ENCODE measurements at regions not wholly inside any gene's neighbourhood (a gene's known extent, or its start where the extent isn't known, plus 50 kb on each side); places are given as distances from the start of the nearest gene placed in this dataset.

DNA sequence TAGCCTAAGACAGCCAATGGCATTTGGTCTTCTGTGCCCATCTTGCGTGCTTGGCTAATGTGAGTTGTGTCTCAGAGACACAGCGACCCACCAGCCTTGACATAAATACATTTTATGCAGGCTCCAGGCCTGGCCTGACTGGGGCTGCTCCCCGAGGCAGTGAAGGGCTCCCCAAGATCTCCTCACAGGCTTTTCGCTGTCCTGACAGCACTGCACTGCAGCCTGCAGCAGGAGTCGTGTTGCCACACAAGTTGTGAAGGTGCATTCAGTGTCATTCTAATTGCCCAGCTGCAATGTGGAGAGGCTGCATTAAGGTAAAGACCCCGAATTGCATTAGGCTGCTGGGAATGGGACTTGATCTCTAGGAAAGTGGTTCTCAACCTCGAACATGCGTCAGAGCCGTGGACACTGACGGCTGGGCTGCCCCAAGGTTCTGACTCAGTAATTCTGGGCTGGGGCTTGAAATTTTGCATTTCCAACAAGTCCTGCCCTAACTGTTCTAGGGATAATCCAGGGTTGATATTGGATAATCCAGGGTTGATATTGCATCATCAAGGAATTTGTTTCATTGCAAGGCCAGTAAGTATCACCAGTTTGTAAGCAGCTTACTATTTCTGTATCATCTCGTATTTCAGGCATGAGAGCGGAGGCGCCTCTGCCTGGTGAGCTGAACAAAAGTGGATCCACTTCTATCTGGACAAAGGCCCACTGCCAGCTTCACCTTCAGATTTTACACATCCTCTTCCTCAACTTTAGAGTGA is 108.7 kb upstream of the INSIG1 start:
- TF ChIP-seq, protein P1, sequence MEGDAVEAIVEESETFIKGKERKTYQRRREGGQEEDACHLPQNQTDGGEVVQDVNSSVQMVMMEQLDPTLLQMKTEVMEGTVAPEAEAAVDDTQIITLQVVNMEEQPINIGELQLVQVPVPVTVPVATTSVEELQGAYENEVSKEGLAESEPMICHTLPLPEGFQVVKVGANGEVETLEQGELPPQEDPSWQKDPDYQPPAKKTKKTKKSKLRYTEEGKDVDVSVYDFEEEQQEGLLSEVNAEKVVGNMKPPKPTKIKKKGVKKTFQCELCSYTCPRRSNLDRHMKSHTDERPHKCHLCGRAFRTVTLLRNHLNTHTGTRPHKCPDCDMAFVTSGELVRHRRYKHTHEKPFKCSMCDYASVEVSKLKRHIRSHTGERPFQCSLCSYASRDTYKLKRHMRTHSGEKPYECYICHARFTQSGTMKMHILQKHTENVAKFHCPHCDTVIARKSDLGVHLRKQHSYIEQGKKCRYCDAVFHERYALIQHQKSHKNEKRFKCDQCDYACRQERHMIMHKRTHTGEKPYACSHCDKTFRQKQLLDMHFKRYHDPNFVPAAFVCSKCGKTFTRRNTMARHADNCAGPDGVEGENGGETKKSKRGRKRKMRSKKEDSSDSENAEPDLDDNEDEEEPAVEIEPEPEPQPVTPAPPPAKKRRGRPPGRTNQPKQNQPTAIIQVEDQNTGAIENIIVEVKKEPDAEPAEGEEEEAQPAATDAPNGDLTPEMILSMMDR (IDR thresholded peaks at IDR 0.05): no peak
- TF ChIP-seq POLR2A (IDR thresholded peaks at IDR 0.05): no peak
